ENCODE measurements at regions not wholly inside any gene's neighbourhood (a gene's known extent, or its start where the extent isn't known, plus 50 kb on each side); places are given as distances from the start of the nearest gene placed in this dataset.

DNA sequence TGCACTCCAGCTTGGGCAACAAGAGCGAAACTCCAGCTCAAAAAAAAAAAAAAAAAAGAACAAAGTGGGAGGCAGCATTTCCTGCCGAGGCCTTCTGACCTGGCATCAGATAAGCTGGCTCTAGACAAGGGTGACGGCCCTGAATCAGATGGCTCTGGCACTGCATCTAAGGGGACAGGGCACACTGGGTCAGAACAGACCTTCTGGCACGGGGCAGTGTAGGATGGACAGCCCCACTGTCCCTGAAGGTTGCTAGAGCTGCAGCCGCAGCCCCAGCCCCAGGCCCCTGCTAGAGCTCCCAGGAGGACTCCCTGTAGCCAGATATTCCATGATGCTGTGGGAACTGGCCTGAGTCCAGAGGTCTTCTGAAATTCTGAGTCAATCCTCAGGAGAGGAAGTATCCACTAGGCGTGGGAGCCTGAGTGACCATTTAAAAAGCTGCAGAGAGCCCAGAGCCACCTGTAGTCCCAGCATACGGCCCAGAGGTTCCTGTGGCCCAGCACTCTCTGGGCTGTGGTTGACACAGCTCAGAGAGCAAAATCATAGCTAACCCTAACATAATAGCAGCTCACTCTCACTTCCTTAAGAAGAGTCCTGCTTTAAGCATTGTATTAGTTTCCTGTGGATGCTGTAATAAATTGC is 69.2 kb upstream of the MFGE8 start:
- TF ChIP-seq, protein P1, sequence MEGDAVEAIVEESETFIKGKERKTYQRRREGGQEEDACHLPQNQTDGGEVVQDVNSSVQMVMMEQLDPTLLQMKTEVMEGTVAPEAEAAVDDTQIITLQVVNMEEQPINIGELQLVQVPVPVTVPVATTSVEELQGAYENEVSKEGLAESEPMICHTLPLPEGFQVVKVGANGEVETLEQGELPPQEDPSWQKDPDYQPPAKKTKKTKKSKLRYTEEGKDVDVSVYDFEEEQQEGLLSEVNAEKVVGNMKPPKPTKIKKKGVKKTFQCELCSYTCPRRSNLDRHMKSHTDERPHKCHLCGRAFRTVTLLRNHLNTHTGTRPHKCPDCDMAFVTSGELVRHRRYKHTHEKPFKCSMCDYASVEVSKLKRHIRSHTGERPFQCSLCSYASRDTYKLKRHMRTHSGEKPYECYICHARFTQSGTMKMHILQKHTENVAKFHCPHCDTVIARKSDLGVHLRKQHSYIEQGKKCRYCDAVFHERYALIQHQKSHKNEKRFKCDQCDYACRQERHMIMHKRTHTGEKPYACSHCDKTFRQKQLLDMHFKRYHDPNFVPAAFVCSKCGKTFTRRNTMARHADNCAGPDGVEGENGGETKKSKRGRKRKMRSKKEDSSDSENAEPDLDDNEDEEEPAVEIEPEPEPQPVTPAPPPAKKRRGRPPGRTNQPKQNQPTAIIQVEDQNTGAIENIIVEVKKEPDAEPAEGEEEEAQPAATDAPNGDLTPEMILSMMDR (IDR thresholded peaks at IDR 0.05) = no peak
- TF ChIP-seq POLR2A (IDR thresholded peaks at IDR 0.05) = no peak

All from thyroid gland (tissue), 4 donors.